ENCODE measurements at regions not wholly inside any gene's neighbourhood (a gene's known extent, or its start where the extent isn't known, plus 50 kb on each side); places are given as distances from the start of the nearest gene placed in this dataset.

GRCh38 chr3:153440311-153440710 is 278.3 kb downstream of the RAP2B start:
- H3K4me3 ChIP-seq (ENCODE audit: low read depth, low read length) = no peak overlapping the region
- no peak for TF ChIP-seq CTCF (IDR thresholded peaks at IDR 0.05; ENCODE audit: low read depth, low read length)

GRCh38 chr3:153442386-153442785 is 280.4 kb downstream of the RAP2B start:
- H3K4me3 ChIP-seq (ENCODE audit: low read depth, low read length) = no peak overlapping the region
- no peak for TF ChIP-seq CTCF (IDR thresholded peaks at IDR 0.05; ENCODE audit: low read depth, low read length)

- no peak for TF ChIP-seq CTCF (IDR thresholded peaks at IDR 0.05; ENCODE audit: low read depth, low read length)
- no peak overlapping the region for H3K4me3 ChIP-seq (ENCODE audit: low read depth, low read length)
Observed at GRCh38 chr3:153442799-153443487, 280.9 kb downstream of the RAP2B start.

GRCh38 chr3:153443961-153444360 is 281.9 kb downstream of the RAP2B start:
- no peak for TF ChIP-seq CTCF (IDR thresholded peaks at IDR 0.05; ENCODE audit: low read depth, low read length)
- no peak overlapping the region for H3K4me3 ChIP-seq (ENCODE audit: low read depth, low read length)

- no peak for TF ChIP-seq CTCF (IDR thresholded peaks at IDR 0.05; ENCODE audit: low read depth, low read length)
- no peak overlapping the region for H3K4me3 ChIP-seq (ENCODE audit: low read depth, low read length)
Observed at GRCh38 chr3:153445817-153446216, 283.8 kb downstream of the RAP2B start.

GRCh38 chr3:153448151-153448829 is 286.3 kb downstream of the RAP2B start:
- no peak for TF ChIP-seq CTCF (IDR thresholded peaks at IDR 0.05; ENCODE audit: low read depth, low read length)
- H3K4me3 ChIP-seq (ENCODE audit: low read depth, low read length) = no peak overlapping the region

GRCh38 chr3:153456833-153457545 is 295.0 kb downstream of the RAP2B start:
- TF ChIP-seq CTCF (IDR thresholded peaks at IDR 0.05; ENCODE audit: low read depth, low read length) = no peak
- H3K4me3 ChIP-seq (ENCODE audit: low read depth, low read length) = no peak overlapping the region
